ENCODE measurements at regions not wholly inside any gene's neighbourhood (a gene's known extent, or its start where the extent isn't known, plus 50 kb on each side); places are given as distances from the start of the nearest gene placed in this dataset.
"Not testable (repeated sequence)": the region's sequence is repeated elsewhere in the genome, so short reads cannot be mapped to it uniquely, and the experiment has no call there.

- Histone ChIP-seq H3K27ac (ENCODE audit: low read depth in 1 of 3, low read length in 2 of 3) (no peak overlapping the region), H3K4me3 (ENCODE audit: low read depth in 1 of 3, low read length in 3 of 3) (no peak overlapping the region), H3K27me3 (ENCODE audit: control insufficient read depth in 3 of 3, insufficient read depth in 3 of 3, low read length in 3 of 3) (no peaks in the 10 kb centered on the region), H3K4me1 (ENCODE audit: control insufficient read depth in 3 of 3, insufficient read depth in 2 of 3, low read depth in 1 of 3, low read length in 2 of 3) (no peaks in the 10 kb centered on the region), H3K9me3 (ENCODE audit: control insufficient read depth in 2 of 2, insufficient read depth in 1 of 2, low read depth in 1 of 2, low read length in 1 of 2) (no peaks in the 10 kb centered on the region), H3K36me3 (ENCODE audit: control insufficient read depth in 3 of 3, insufficient read depth in 2 of 3, low read depth in 1 of 3, low read length in 3 of 3) (no peaks in the 10 kb centered on the region)
- 44 to 77% (median 50%) methylated on average over 1 of the region's 1 CpG for WGBS, 3 donors
- DNase-seq (no peak), FAIRE-seq (no peak)
Measured at GRCh38 chrX:114181195-114181594, 402.7 kb upstream of the HTR2C start.

DNA sequence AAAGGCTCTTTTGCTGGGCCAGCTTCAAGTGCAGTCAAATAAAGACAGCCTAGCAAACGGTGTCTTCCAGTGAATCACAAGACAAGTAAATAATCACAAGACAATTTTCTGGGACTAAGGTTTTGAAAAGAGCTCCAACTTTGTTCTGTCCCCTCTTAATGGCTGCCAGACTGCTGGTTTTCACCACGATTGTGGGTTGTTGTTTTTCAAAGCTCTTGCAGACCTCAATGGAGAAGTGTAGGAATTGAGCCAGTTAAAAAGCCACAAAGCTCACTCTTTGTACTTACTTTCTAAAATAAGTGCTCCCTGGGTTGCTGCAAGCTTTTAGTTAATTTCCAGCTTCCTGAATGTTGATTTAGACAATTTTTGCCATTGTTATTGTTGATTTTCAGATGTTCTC lies 405.8 kb upstream of the HTR2C start:
- WGBS, 3 donors: 9 to 27% (median 20%) methylated on average over 2 of the region's 2 CpGs
- no peaks in the 10 kb centered on the region for H3K4me1 ChIP-seq (ENCODE audit: control insufficient read depth in 3 of 3, insufficient read depth in 2 of 3, low read depth in 1 of 3, low read length in 2 of 3)
- no peak for FAIRE-seq

GRCh38 chrX:114167276-114167675 lies 416.6 kb upstream of the HTR2C start:
- 45 to 81% (median 61%) methylated on average over 5 of the region's 5 CpGs for WGBS, 3 donors
- FAIRE-seq, DNase-seq: not testable (repeated sequence)

More for the DNA sequence above, 405.8 kb upstream of the HTR2C start:
- DNase-seq: no peak
- H3K27ac ChIP-seq (ENCODE audit: low read depth in 1 of 3, low read length in 2 of 3): no peak overlapping the region
- no peak overlapping the region for H3K4me3 ChIP-seq (ENCODE audit: low read depth in 1 of 3, low read length in 3 of 3)
- no peaks in the 10 kb centered on the region for H3K27me3 ChIP-seq (ENCODE audit: control insufficient read depth in 3 of 3, insufficient read depth in 3 of 3, low read length in 3 of 3)
- H3K36me3 ChIP-seq (ENCODE audit: control insufficient read depth in 3 of 3, insufficient read depth in 2 of 3, low read depth in 1 of 3, low read length in 3 of 3): no peaks in the 10 kb centered on the region
- no peaks in the 10 kb centered on the region for H3K9me3 ChIP-seq (ENCODE audit: control insufficient read depth in 2 of 2, insufficient read depth in 1 of 2, low read depth in 1 of 2, low read length in 1 of 2)

DNA sequence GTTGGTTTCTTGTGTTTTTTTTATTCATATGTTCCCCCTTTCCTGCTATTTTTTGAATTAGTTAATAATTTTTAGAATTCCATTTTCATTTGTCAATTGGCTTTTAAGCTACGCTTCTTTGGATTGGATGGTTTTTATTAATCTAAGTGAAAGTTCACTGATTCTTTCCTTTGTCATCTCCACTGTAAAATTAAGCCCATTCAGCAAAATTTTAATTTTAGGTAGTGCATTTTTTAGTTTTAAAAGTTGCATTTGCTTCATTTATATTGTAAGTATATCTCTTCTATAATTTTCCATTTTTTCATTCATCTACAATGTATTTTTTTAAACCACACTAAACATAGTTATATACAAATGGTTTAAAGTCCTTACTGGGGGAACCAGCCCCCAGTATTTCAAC lies 417.3 kb upstream of the HTR2C start:
- Histone ChIP-seq H3K27me3 (ENCODE audit: control insufficient read depth in 3 of 3, insufficient read depth in 3 of 3, low read length in 3 of 3) (no peaks in the 10 kb centered on the region), H3K9me3 (ENCODE audit: control insufficient read depth in 2 of 2, insufficient read depth in 1 of 2, low read depth in 1 of 2, low read length in 1 of 2) (no peaks in the 10 kb centered on the region), H3K4me1 (ENCODE audit: control insufficient read depth in 3 of 3, insufficient read depth in 2 of 3, low read depth in 1 of 3, low read length in 2 of 3) (no peaks in the 10 kb centered on the region), H3K4me3 (ENCODE audit: low read depth in 1 of 3, low read length in 3 of 3) (no peak overlapping the region), H3K27ac (ENCODE audit: low read depth in 1 of 3, low read length in 2 of 3) (no peak overlapping the region), H3K36me3 (ENCODE audit: control insufficient read depth in 3 of 3, insufficient read depth in 2 of 3, low read depth in 1 of 3, low read length in 3 of 3) (no peaks in the 10 kb centered on the region)
- DNase-seq: no peak
- FAIRE-seq: no peak
- 86 to 93% (median 91%) methylated on average over 1 of the region's 1 CpG for WGBS, 3 donors

More at GRCh38 chrX:114167276-114167675, 416.6 kb upstream of the HTR2C start:
- H3K4me3 ChIP-seq (ENCODE audit: low read depth in 1 of 3, low read length in 3 of 3); H3K27me3 ChIP-seq (ENCODE audit: control insufficient read depth in 3 of 3, insufficient read depth in 3 of 3, low read length in 3 of 3); H3K36me3 ChIP-seq (ENCODE audit: control insufficient read depth in 3 of 3, insufficient read depth in 2 of 3, low read depth in 1 of 3, low read length in 3 of 3); H3K27ac ChIP-seq (ENCODE audit: low read depth in 1 of 3, low read length in 2 of 3); H3K9me3 ChIP-seq (ENCODE audit: control insufficient read depth in 2 of 2, insufficient read depth in 1 of 2, low read depth in 1 of 2, low read length in 1 of 2); H3K4me1 ChIP-seq (ENCODE audit: control insufficient read depth in 3 of 3, insufficient read depth in 2 of 3, low read depth in 1 of 3, low read length in 2 of 3): not testable (repeated sequence)

DNA sequence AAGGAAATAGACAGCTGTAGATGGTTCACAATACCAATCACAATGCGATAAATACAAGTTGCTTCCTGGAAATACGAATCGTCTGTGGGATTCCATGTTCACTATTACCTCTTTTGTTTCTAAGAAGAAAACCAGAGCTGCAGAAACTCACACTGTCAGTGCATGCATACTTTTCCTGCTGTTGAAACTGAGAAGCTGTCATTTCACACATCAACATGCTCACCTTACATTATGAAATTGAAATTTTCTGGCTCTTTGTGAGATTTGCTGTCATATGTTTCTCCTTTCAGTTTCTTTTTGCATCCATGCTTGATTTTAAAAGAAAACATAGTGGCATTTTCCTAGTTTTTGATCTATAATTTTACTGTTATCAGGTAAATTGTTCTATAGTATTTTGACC lies 418.3 kb upstream of the HTR2C start:
- H3K27ac ChIP-seq (ENCODE audit: low read depth in 1 of 3, low read length in 2 of 3): no peak overlapping the region
- FAIRE-seq: no peak
- no peak for DNase-seq
- H3K27me3 ChIP-seq (ENCODE audit: control insufficient read depth in 3 of 3, insufficient read depth in 3 of 3, low read length in 3 of 3): no peaks in the 10 kb centered on the region
- no peaks in the 10 kb centered on the region for H3K36me3 ChIP-seq (ENCODE audit: control insufficient read depth in 3 of 3, insufficient read depth in 2 of 3, low read depth in 1 of 3, low read length in 3 of 3)
- WGBS, 3 donors: 91 to 94% (median 92%) methylated on average over 3 of the region's 3 CpGs
- H3K9me3 ChIP-seq (ENCODE audit: control insufficient read depth in 2 of 2, insufficient read depth in 1 of 2, low read depth in 1 of 2, low read length in 1 of 2): no peaks in the 10 kb centered on the region
- H3K4me3 ChIP-seq (ENCODE audit: low read depth in 1 of 3, low read length in 3 of 3): no peak overlapping the region
- no peaks in the 10 kb centered on the region for H3K4me1 ChIP-seq (ENCODE audit: control insufficient read depth in 3 of 3, insufficient read depth in 2 of 3, low read depth in 1 of 3, low read length in 2 of 3)

- Histone ChIP-seq H3K4me3 (ENCODE audit: low read depth in 1 of 3, low read length in 3 of 3) (no peak overlapping the region), H3K27ac (ENCODE audit: low read depth in 1 of 3, low read length in 2 of 3) (no peak overlapping the region)
Measured at GRCh38 chrX:114162068-114162735, 421.7 kb upstream of the HTR2C start.

DNA sequence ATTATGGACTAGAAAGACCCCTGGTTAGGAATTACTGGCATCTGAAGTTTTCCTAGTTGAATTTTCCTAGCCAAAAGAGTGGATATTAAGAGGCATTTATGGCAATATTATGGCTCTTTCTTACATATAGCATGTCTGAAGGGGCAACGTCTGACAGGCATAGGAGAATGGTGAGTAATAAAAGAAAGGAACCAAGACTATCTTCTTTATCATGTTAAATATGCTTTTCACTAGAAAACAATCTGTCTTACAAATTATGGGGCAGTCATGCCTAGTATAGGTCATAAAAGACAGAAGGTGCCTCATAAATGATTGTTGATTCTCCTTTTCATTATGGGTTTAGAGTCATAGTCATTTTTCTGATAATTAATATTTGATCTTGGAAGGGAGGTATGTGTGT lies 431.1 kb upstream of the HTR2C start:
- Histone ChIP-seq H3K4me3 (ENCODE audit: low read depth in 1 of 3, low read length in 3 of 3) (no peak overlapping the region), H3K9me3 (ENCODE audit: control insufficient read depth in 2 of 2, insufficient read depth in 1 of 2, low read depth in 1 of 2, low read length in 1 of 2) (no peaks in the 10 kb centered on the region), H3K27ac (ENCODE audit: low read depth in 1 of 3, low read length in 2 of 3) (no peak overlapping the region), H3K36me3 (ENCODE audit: control insufficient read depth in 3 of 3, insufficient read depth in 2 of 3, low read depth in 1 of 3, low read length in 3 of 3) (no peaks in the 10 kb centered on the region), H3K4me1 (ENCODE audit: control insufficient read depth in 3 of 3, insufficient read depth in 2 of 3, low read depth in 1 of 3, low read length in 2 of 3) (no peaks in the 10 kb centered on the region), H3K27me3 (ENCODE audit: control insufficient read depth in 3 of 3, insufficient read depth in 3 of 3, low read length in 3 of 3) (no peaks in the 10 kb centered on the region)
- FAIRE-seq: no peak
- 6 to 50% (median 10%) methylated on average over 1 of the region's 1 CpG for WGBS, 3 donors
- DNase-seq: no peak

More at GRCh38 chrX:114162068-114162735, 421.7 kb upstream of the HTR2C start:
- Histone ChIP-seq H3K36me3 (ENCODE audit: control insufficient read depth in 3 of 3, insufficient read depth in 2 of 3, low read depth in 1 of 3, low read length in 3 of 3) (no peaks in the 10 kb centered on the region), H3K9me3 (ENCODE audit: control insufficient read depth in 2 of 2, insufficient read depth in 1 of 2, low read depth in 1 of 2, low read length in 1 of 2) (no peaks in the 10 kb centered on the region), H3K4me1 (ENCODE audit: control insufficient read depth in 3 of 3, insufficient read depth in 2 of 3, low read depth in 1 of 3, low read length in 2 of 3) (no peaks in the 10 kb centered on the region), H3K27me3 (ENCODE audit: control insufficient read depth in 3 of 3, insufficient read depth in 3 of 3, low read length in 3 of 3) (no peaks in the 10 kb centered on the region)
- 38 to 61% (median 61%) methylated on average over 8 to 9 of the region's 9 CpGs for WGBS, 3 donors
- DNase-seq (no peak), FAIRE-seq (no peak)

- Histone ChIP-seq H3K4me1 (ENCODE audit: control insufficient read depth in 3 of 3, insufficient read depth in 2 of 3, low read depth in 1 of 3, low read length in 2 of 3) (no peaks in the 10 kb centered on the region), H3K27ac (ENCODE audit: low read depth in 1 of 3, low read length in 2 of 3) (no peak overlapping the region), H3K9me3 (ENCODE audit: control insufficient read depth in 2 of 2, insufficient read depth in 1 of 2, low read depth in 1 of 2, low read length in 1 of 2) (no peaks in the 10 kb centered on the region), H3K4me3 (ENCODE audit: low read depth in 1 of 3, low read length in 3 of 3) (no peak overlapping the region), H3K27me3 (ENCODE audit: control insufficient read depth in 3 of 3, insufficient read depth in 3 of 3, low read length in 3 of 3) (no peaks in the 10 kb centered on the region), H3K36me3 (ENCODE audit: control insufficient read depth in 3 of 3, insufficient read depth in 2 of 3, low read depth in 1 of 3, low read length in 3 of 3) (no peaks in the 10 kb centered on the region)
- WGBS, 3 donors: 35 to 57% (median 48%) methylated on average over 1 of the region's 1 CpG
- no peak for FAIRE-seq
- DNase-seq: no peak
Measured at GRCh38 chrX:114152130-114152529, 431.8 kb upstream of the HTR2C start.

DNA sequence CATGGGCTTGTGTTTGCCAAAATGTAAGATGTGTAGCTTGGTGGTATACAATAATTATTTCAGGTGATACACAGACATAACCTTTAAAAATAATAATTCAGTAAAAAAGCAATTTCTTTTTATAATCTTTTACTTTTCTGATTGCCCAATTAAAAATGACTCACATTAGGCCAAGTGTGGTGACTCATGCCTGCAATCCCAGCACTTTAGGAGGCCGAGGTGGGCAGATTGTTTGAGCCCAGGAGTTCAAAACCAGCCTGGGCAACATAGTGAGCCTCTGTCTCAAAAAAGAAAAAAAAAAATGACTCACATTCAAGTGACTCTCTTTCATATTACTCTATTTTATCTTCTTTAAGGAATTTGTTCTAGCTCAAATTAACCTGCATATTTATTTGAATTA lies 449.4 kb upstream of the HTR2C start:
- no peaks in the 10 kb centered on the region for H3K4me1 ChIP-seq (ENCODE audit: control insufficient read depth in 3 of 3, insufficient read depth in 2 of 3, low read depth in 1 of 3, low read length in 2 of 3)
- FAIRE-seq (no peak), DNase-seq (no peak)
- no peaks in the 10 kb centered on the region for H3K27me3 ChIP-seq (ENCODE audit: control insufficient read depth in 3 of 3, insufficient read depth in 3 of 3, low read length in 3 of 3)
- H3K36me3 ChIP-seq (ENCODE audit: control insufficient read depth in 3 of 3, insufficient read depth in 2 of 3, low read depth in 1 of 3, low read length in 3 of 3): no peaks in the 10 kb centered on the region
- WGBS, 3 donors: 16 to 47% (median 20%) methylated on average over 1 of the region's 1 CpG
- no peaks in the 10 kb centered on the region for H3K9me3 ChIP-seq (ENCODE audit: control insufficient read depth in 2 of 2, insufficient read depth in 1 of 2, low read depth in 1 of 2, low read length in 1 of 2)
- H3K27ac ChIP-seq (ENCODE audit: low read depth in 1 of 3, low read length in 2 of 3): no peak overlapping the region
- H3K4me3 ChIP-seq (ENCODE audit: low read depth in 1 of 3, low read length in 3 of 3): no peak overlapping the region
